Stimulated activated CD4-positive, alpha-beta T cell treated with anti-CD3 and anti-CD28 coated beads, Interleukin-1b, Interleukin-23, amount 100 ng/mL, for 24 hours (primary cell): ENCODE measurements at regions not wholly inside any gene's neighbourhood (a gene's known extent, or its start where the extent isn't known, plus 50 kb on each side); places are given as distances from the start of the nearest gene placed in this dataset.

ENCODE experiments used
- DNase-seq, 4 experiments: peaks; one replicate each; pipeline ENCODE4 v3.0.0-alpha.2; 2020; ENCODE audit warnings: low read depth in 4 of 4, low spot score in 1 of 4

DNA sequence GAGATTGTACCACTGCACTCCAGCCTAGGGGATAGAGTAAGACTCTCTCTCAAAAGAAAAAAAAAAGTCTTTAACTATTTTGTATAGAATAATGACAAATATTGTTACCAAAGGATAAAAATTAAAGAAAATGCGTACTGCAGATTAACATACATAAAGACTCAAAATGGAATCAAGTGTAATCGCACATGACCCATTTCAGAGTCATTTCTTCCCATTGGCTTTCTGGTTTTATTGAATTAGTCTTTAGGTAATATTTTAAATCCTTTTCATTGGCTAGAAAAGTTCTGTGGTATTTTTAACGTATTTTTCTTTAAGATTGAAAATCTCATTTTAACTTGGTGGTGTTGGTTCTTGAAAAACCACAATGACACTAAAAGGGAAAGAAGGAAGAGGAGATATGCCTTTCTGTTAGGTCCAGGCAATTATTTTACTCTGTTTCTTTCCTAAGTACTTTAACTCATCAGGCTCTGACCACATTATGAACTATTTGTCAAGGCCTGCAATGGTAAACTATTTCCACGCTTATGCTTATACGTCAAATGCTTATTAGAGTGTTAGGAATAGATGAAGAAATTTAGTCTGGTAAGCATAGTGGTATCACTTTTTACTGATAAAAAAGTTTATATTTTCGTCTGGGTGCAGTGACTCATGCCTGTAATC is 52.3 kb downstream of the PLEKHG1 start:
- DNase-seq = no peak

DNA sequence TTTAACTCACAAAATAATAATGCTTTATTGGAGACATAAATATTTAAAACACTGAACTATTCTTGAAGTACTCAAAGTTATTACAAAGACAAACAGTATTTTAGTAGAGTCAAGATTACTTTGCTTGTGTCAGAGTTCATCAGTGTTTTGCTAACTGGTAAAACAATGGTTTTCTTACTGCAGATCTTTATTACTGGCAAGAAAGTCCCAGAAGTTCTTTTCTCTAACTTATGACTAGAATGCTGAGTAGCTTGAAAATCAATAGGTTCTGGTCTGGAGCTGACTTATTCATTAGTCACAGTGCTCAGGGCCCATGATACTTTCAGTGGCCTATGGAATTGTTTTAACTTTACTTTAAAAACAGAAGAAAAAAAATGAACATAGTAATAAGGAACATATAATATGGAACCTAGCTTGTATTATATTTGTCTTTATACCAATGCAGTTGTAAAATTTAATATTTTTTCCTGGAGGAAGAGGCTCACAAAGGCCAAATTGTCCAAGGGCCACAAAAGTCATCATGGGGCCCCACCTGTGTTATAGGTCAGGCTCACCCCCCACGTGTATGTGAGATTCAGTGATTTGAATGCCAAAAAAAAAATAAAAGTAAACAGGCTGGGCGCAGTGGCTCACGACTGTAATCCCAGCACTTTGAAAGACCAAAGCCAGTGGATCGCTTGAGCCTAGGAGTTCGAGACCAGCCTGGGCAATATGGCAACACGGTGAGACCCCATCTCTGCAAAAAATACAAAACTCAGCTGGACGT is 53.3 kb downstream of the PLEKHG1 start:
- no peak for DNase-seq

DNA sequence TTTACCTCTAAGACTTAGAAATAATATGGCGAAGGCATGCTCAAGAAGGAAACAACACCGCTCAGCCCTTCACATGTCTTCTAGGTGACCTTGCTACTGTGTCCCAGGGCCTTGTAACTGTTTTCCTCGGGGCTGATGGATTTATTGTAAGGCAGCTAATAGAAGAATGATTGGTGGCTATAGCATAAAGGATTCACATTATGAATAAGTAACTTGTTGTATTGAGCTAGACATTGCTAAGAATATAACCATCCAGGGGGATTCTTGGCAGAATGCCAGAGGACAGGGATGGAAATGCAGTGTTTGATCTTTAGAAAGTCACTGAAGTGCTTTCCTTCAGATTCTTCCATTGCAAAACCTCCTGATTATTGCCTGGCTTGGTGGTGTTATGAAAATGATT is 54.9 kb downstream of the PLEKHG1 start:
- no peak for DNase-seq

DNA sequence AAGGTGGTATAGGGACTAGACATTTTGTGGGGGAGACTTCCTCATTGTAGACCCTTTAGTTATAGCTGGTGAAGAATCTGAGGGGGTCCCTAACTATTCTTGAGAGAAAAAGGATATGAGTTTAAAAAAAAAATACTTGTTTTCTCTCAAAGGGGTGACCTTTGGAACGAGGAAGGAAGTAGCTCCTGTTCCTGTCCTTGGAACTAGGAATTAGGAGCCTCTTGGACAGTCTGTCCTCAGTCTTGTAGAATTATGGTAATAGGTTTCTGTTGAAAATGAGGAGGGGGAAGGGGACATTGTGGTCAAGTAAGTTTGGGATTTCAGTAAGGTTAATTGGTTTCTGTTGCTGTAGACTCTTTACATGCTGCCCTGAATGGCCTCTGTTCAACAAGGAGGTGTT is 56.5 kb downstream of the PLEKHG1 start:
- no peak for DNase-seq

DNA sequence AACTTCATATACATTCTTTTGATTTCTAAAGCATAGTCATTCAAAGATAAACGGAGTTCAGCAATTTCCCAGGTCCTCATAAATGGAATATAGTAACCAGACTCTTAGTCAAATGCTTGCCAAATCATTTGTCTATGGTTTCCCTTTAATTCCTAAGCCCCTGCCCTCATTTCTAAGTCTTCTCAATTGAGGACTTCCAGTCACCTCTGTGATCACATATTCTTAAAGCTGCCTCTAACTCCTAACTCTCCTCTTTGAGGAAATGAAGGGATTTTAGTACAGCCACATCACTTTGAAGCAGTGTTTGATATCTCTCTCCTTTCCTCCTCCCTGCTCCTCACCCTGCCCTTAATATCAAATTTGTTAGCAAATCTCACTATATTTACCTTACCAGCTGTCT is 58.7 kb downstream of the PLEKHG1 start:
- no peak for DNase-seq

DNA sequence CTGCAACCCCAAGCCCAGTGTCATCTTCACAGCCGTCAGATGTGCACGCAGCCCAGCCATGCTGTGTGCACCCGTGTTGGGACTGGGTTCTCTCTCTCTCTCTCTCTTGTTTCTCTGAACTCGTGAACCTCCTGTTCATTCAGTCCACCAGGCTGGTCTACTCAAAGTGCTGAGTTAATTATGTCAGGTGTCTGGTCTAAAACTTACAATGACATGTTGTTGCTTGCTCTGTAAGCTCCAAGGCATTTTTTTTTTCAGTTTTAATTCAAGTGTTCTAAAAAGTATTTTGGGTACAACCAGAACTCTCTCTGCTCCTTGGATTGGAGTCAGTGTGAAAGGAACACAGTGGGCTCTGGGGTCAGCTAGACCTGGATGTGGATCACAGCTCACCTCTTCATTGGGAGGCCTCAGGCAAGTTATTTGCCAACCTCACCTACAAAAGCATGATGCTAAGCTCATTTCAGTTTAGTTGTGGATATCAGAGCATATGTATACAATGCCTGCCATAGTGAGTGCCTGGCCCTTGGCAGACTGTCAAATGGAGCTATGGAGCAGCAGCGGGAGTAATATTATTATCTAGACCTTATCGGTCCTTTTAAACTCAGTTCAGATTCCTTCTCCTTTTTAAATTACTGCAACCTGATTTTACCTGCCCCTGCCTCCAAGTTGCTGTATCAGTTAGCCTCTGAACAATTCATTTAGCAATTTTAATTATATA is 59.5 kb downstream of the PLEKHG1 start:
- DNase-seq = no peak

DNA sequence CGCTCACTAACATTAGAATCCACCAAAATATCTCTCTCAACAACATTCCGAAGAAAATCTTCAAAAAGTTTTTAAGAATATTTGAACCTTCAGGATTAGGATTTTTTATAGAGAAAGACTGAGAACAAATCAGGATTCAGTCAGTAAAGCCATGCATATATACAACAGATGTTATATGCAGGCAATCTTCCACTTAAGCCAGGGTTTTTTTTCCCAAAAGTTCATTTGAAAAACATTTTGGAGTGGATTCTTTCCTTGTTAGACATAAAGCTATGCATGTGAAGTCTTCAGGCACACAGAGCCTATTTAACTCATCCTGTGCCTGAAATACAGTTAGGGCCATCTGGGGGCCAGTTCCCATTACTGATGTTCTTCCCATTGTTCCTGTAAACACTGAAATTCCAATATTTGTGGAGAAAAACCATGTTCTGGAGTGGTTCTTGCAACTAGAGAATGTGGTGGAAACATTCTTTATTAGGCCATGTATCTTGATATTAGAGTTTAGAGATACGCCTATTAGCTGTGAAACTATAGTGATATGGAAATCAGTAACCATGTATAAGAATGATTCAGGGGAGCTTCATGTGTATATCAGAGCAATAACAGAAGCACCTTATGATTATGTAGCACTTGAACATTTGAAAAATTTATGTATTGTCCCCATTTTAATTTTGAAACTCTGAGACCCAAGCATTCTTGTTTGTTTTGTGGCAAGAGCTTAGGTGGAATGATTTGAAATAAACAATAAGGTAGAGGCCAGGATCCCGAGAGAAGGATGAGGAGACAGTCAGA is 61.7 kb downstream of the PLEKHG1 start:
- DNase-seq = no peak

DNA sequence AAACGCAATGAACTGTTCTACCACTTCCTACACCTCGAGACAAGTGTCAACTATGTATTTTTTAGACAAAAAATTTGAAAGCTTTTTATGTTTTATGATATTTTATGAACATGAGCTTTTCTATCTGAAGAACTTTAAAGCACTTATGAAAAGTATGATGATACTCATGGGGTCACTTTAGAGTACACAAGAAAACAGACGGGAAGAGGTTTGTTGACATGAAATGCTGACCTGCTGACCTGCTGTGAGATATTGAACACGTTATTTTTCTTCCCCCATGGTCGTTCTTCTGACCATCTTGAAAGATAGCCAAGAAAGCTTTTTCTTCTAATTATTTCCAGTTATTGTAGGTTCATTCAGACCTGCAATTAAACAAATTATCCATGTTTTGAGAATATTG is 63.1 kb downstream of the PLEKHG1 start:
- DNase-seq = no peak

DNA sequence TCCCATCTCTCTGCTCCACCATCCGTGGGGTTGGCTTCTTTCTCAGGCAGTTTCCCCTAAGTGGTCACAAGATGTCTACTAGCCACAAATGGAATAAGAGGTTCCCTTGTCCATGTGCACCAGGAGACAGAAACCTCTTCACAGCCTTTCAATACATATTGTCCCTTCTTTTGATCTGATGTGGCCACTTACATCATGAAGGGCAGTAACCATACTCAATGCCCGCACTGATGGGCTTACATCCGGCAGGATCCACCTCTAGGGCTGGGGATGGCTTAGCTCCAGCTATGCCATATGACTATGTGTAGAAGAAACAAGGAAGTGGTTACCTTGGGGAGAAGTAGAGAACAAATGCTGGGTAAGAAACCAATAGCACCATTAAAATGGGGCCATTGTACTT is 64.4 kb downstream of the PLEKHG1 start:
- no peak for DNase-seq

DNA sequence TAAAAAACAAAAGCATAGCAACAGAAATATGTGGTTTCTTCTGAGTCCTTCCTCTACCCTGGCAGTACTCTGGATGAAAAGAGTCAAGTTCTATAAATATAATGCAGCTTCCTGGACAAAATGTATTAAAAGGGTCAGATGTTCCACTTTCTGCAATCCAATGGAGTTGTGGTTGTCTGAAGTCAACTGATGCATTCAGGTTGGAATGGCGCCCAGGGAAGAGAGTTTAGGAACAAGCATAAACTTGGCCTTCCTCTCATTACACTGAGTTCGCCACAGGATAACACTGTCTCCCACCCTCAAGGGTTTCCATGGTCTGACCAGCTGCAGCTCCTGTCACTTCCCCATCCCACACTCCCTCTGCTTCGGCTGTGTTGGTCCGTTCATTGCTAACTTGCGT is 66.4 kb downstream of the PLEKHG1 start:
- DNase-seq = no peak

DNA sequence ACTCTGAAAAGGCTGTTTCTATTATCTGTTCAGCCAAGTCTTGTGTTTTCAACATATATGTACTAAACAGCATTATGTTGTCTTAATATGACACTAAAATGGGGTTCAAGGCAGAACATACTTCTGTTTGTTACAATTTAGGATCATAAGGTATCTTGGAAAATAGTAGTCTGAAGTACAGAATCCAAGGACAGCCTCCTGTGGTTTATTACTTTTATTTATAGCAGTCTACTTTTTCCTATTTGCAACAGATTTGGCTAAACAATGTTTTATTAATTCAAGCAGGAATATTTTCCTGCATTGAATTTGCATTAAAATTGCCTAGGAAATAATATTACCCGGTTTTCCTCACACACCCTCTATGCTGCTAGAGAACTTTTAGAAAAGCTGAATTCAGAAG is 67.7 kb downstream of the PLEKHG1 start:
- DNase-seq = no peak

DNA sequence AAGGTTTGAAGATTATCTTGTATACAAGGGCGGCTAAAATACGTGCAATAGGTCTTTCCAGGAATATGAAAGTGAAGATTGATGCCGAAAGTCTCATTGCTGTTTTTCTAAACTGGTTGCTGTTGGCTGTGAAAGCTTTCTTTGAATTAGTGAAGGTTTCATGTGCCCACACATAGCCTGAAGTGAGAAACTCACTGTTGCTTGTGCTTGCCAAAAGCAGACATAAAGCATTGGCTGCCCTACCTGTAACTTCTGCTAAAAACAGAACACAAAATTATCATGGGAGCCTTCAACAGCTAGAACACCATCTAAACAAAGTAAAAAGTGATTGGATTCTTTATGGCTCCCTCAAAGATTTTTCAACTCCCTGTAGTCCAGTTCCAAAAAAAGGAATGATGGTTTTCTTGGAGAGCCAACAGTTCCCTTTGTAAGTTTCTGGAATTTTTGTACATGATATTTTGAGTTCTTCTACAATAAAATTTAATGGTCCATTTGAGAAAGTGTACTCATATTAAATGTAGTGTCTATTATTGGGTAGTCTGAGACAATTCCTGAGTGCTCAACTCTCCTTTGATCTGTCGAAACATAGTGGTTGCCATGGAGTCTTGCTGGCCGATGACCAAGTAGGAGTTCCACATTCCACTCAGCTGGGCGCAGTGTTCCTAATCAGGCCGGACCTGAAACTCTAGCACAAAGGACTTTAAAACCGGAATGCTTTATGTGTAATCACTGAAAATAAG is 68.5 kb downstream of the PLEKHG1 start:
- no peak for DNase-seq

DNA sequence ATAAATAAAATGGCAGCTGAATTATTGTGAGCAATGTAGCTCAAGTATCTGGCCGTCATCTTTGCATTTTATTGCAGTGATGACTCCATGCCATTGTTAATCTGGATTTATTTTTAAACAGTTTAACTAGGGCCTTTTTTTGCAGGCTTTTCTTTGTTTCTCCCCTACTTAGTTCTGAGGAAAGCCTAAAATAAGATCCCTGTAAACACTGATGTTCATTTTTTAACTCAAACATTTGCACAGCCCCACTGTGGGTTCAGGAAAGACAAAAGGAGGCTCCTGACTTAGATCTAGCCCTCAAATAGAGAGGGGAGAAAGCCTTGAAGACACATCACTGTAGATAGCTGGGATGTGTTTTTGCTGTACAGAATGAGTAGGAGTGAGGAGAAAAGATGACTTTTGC is 69.2 kb downstream of the PLEKHG1 start:
- DNase-seq = no peak

DNA sequence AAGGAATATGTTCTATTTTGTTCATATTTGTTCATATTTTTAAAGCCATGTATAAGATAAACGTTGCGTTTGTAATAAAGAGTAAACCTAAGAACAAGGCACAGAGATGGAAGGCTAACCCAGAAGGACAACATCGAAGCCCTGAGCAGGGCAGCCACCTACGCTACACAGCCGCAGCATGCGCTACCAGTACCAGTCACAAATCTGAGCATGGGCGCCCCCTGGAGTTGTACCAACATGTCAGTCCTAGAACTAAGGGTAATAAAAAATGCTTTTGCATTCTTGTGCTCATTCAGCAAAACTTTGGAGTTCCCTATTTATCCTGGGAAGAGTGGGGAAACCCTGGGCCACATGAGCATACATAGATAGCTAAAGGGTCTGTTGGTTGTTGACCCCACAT is 70.6 kb downstream of the PLEKHG1 start:
- DNase-seq = no peak

DNA sequence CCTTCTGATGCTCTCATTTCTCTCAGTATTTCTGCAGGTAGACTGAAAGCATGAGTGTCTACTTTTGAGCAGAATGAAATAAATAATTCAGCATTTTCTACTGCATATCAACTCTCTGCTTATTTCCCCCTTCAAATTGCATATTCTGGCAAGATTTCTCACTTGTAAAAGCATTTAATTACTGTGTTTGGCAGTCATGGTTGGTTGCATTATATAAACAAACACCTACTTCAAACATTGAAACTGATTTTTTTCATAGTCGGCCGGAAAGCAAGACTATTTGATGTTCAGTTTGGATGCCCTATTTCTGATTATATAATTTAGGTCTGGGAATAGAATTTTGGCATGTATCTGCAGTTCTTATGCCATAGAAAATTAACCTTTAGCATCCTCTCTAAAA is 73.1 kb downstream of the PLEKHG1 start:
- DNase-seq = no peak

DNA sequence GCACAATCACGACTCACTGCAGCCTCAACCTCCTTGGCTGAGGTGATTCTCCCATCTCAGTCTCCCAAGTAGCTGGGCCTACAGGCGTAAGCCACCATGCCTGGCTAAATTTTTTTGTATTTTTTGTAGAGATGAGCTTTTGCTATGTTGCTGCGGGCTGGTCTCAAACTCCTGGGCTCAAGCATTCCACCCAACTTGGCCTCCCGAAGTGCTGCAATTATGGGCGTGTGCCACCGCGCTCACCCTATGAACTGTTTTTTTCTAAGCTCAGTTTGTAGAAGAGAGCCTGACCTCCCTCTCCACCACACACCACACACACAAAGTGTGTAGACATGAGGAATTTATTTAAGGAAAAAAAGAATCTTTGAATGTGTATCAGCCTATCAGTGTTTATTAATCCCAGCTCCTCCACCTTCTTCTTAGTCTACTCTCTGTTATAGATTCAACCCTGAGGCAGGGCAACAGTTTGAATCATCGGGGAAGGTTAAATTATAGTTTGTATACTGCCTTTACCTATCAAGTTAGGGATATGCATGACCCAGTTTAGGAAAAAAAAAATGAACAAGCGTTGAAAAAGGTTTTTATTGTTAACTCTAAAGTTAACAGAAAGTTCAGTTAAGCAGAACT is 74.1 kb downstream of the PLEKHG1 start:
- no peak for DNase-seq

DNA sequence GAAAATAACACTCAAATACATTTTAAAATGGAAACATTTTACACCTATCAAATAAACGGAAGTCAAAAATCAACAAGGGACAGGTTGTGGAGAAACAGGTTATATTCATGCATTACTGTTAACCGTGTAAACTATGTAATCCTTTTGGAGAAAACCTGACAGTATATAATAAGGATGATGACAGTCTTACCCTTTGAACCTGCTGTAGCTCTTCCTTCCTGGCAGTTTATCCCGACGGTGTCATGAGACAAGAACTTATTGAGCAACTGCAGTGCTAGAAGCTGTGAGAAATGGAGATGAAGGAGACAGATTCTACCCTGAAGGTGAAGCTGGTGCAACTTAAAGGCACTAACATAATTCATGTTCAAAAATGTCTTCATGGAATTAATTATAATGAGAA is 76.7 kb downstream of the PLEKHG1 start:
- no peak for DNase-seq

DNA sequence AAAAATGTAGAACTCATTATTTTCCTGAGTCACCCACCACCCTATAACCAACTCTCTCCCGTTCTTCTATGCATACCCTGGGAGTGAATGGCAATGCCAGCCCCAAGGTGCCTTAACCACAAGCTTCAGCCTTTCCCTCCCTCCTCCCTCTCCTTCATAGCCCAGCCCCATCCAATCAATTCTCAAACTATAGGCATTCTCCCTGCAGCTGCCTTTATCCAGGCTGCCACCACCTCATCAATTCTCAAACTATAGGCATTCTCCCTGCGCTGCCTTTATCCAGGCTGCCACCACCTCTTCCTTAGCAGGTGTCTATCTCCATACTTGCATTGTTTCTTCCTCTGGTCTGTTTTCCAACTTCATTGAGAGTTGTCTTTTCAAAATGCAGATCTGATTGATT is 77.1 kb downstream of the PLEKHG1 start:
- no peak for DNase-seq

DNA sequence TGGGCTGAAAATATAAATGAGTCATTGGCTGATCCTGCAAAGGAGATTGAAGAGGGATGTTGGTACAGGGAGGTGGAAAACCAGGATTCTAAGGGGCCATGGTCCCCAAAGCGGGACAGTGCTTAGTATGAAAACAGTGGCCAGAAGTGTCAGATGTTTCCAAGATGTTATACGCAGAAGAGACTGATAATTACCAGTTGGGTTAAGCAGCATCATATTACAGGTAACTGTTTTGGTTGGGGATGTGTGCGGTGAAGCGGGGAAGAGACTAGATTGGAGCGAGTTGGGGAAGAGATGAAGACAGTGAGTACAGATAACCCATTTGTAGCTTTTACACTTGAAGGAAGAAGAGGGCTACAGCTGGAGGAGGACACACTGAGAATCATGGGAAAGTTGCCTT is 80.8 kb downstream of the PLEKHG1 start:
- no peak for DNase-seq

DNA sequence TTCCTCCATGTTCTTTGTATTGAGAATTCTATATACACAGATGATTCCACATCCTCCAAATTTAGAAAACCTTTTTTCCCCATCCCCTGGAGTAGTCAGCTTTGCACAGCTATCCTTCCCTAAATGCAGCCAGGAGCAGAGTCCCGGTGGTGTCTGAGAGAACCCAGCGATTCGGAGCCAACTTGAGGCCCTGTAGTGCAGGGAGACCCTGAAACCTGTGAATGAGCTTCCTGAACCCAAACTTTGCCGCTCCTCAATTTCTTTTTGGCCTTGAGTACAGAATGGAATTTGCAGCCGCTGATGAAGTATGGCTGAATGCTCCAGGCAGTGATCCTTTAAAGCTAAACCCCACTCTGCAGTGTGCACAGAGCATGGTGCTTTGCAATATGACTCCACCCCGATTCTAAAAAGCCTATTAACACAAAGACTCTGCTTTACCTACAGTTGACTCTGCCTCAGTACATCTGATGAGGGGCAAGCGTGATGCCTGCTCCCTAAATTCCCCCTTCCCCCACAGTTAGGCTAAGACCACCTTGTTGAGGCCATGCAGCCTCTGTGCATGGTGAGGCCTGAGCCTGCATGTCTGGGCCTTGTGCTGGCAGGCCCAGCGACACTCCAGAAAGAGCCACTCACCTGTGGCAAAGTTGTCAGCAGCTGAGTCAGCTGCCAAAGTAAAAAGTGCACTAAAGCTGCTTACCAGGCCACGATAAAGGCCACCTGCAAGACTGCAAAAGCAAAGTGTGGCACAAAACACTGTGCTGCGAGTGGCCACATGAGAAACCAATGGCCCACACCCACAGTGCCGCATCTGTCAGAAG is 82.1 kb downstream of the PLEKHG1 start:
- DNase-seq = no peak
